CD14-positive monocyte (primary cell): ENCODE measurements at regions not wholly inside any gene's neighbourhood (a gene's known extent, or its start where the extent isn't known, plus 50 kb on each side); places are given as distances from the start of the nearest gene placed in this dataset.
A peak's percentile ranks its signal among the peaks of the same experiment; 100 is the strongest.

Experiments used
- DNase-seq, 3 donors: peaks; one replicate each; pipeline ENCODE4 v3.0.0-alpha.2; 2011 to 2022
- H2AFZ ChIP-seq: 2 replicates; pipeline ENCODE4 v1.6.0; 2012; ENCODE audit warnings: mild to moderate bottlenecking, low read depth, low read length, inconsistent platforms; ENCODE audit not compliant: insufficient read depth, poor library complexity, severe bottlenecking
- H3K27ac ChIP-seq, 2 donors: 1 replicate in 1 of 2; 2 replicates in 1 of 2; pipeline ENCODE4 v1.5.1; 2012 to 2013; ENCODE audit warnings: low read length in 2 of 2, control low read depth in 1 of 2, inconsistent platforms in 1 of 2, low read depth in 1 of 2, mild to moderate bottlenecking in 1 of 2
- H3K27me3 ChIP-seq, 2 donors: one replicate each; pipeline versions ENCODE4 v1.6.0 to v1.6.1; 2011 to 2013; ENCODE audit warnings: low read length in 2 of 2; ENCODE audit not compliant: control insufficient read depth in 2 of 2, insufficient read depth in 2 of 2
- H3K36me3 ChIP-seq, 2 donors: replicated peaks in 1 of 2; 1 replicate in 1 of 2; 2 replicates in 1 of 2; pipeline versions ENCODE4 v1.5.1 to v1.6.1; 2012 to 2013; ENCODE audit warnings: low read length in 2 of 2, control low read depth in 1 of 2, inconsistent platforms in 1 of 2, mild to moderate bottlenecking in 1 of 2; ENCODE audit not compliant: insufficient read depth in 2 of 2, control insufficient read depth in 1 of 2
- H3K4me1 ChIP-seq, 2 donors: 1 replicate in 1 of 2; 2 replicates in 1 of 2; pipeline versions ENCODE4 v1.5.1 to v1.6.1; 2012 to 2013; ENCODE audit warnings: low read length in 2 of 2, control low read depth in 1 of 2, inconsistent platforms in 1 of 2, mild to moderate bottlenecking in 1 of 2, moderate library complexity in 1 of 2; ENCODE audit not compliant: insufficient read depth in 2 of 2, control insufficient read depth in 1 of 2
- H3K4me2 ChIP-seq: replicated peaks from 2 replicates; pipeline ENCODE3; 2012; ENCODE audit warnings: low read length, moderate library complexity, mild to moderate bottlenecking; ENCODE audit not compliant: poor library complexity, severe bottlenecking; ENCODE audit errors: extremely low read depth
- H3K4me3 ChIP-seq, 3 experiments: fragments of 200-600 bp in 1 of 3; sonication (generic) in 1 of 3; replicated peaks in 1 of 3; 1 replicate in 2 of 3; 2 replicates in 1 of 3; pipeline ENCODE4 v1.5.1; 2011 to 2013; ENCODE audit warnings: low read length in 3 of 3, mild to moderate bottlenecking in 3 of 3, control low read depth in 2 of 3, low read depth in 2 of 3, inconsistent platforms in 1 of 3, moderate library complexity in 1 of 3
- H3K79me2 ChIP-seq: 2 replicates; pipeline ENCODE4 v1.6.0; 2012; ENCODE audit warnings: mild to moderate bottlenecking, control low read depth, inconsistent platforms, low read length, moderate library complexity; ENCODE audit not compliant: insufficient read depth
- H3K9ac ChIP-seq: 2 replicates; pipeline ENCODE4 v1.6.0; 2017; ENCODE audit warnings: low read length, mild to moderate bottlenecking; ENCODE audit not compliant: insufficient read depth, poor library complexity, severe bottlenecking
- H3K9me3 ChIP-seq, 2 donors: replicated peaks in 1 of 2; 1 replicate in 1 of 2; 2 replicates in 1 of 2; pipeline versions ENCODE4 v1.5.1 to v1.6.1; 2012 to 2013; ENCODE audit warnings: low read length in 2 of 2, control low read depth in 1 of 2; ENCODE audit not compliant: control insufficient read depth in 1 of 2, insufficient read depth in 1 of 2
- H4K20me1 ChIP-seq: 2 replicates; pipeline ENCODE4 v1.6.0; 2012; ENCODE audit warnings: mild to moderate bottlenecking, low read length, control low read depth, moderate library complexity; ENCODE audit not compliant: insufficient read depth
- H3K27ac Mint-ChIP-seq, 7 donors: one replicate each; pipeline ENCODE4 v1.8.0; 2020; ENCODE audit warnings: mild to moderate bottlenecking in 7 of 7, mixed read lengths in 7 of 7, moderate library complexity in 6 of 7, inconsistent platforms in 2 of 7
- H3K27me3 Mint-ChIP-seq, 3 donors: one replicate each; pipeline ENCODE4 v1.8.0; 2021 to 2022; ENCODE audit warnings: low read depth in 3 of 3, mild to moderate bottlenecking in 3 of 3, mixed read lengths in 3 of 3, moderate library complexity in 3 of 3, inconsistent platforms in 1 of 3
- H3K36me3 Mint-ChIP-seq, 2 donors: one replicate each; pipeline ENCODE4 v1.8.0; 2020; ENCODE audit warnings: mixed read lengths in 2 of 2, inconsistent platforms in 1 of 2, mild to moderate bottlenecking in 1 of 2
- H3K4me1 Mint-ChIP-seq: one replicate; pipeline ENCODE4 v1.8.0; 2020; ENCODE audit warnings: mild to moderate bottlenecking, mixed read lengths
- H3K4me3 Mint-ChIP-seq, 2 donors: one replicate each; pipeline ENCODE4 v1.8.0; 2020; ENCODE audit warnings: mild to moderate bottlenecking in 2 of 2, mixed read lengths in 2 of 2, moderate library complexity in 1 of 2
- H3K9me3 Mint-ChIP-seq, 7 donors: one replicate each; pipeline ENCODE4 v1.8.0; 2020 to 2022; ENCODE audit warnings: mixed read lengths in 7 of 7, mild to moderate bottlenecking in 6 of 7, moderate library complexity in 6 of 7, inconsistent platforms in 2 of 7
- CTCF ChIP-seq: fragments of 200-600 bp; IDR thresholded peaks from one replicate; pipeline ENCODE4 v1.8.0; 2022; ENCODE audit warnings: antibody characterized with exemption, mild to moderate bottlenecking
- WGBS: methylation state at CpG from one replicate; pipeline ENCODE4 v1.1.5; 2013; ENCODE audit warnings: missing lambda C conversion rate; ENCODE audit not compliant: insufficient coverage; 5-methylcytosine and 5-hydroxymethylcytosine counted together
- intact Hi-C, 2 donors: fragments of 100-400 bp; cut with micrococcal nuclease; formaldehyde crosslinking; loops; one replicate each; pipeline versions ENCODE4 v1.15.0 to v1.15.1; 2023

- TF ChIP-seq CTCF = peak; percentile 80
- Mint-ChIP-seq H3K4me3 (peak overlapping the region in 1 of 2 donors; percentile 50), H3K9me3 (peaks cover 0 to under 1% (median 0%) of the 10 kb centered on the region in 7 donors), H3K4me1 (peaks cover 5% of the 10 kb centered on the region), H3K27me3 (peaks cover 1 to 5% (median 4%) of the 10 kb centered on the region in 3 donors), H3K27ac (no peak overlapping the region), H3K36me3 (no peaks in the 10 kb centered on the region)
- Histone ChIP-seq H3K4me1 (no peaks in the 10 kb centered on the region), H3K27ac (no peak overlapping the region), H3K4me3 (no peak overlapping the region), H3K79me2 (no peaks in the 10 kb centered on the region), H2AFZ (no peak overlapping the region), H3K9ac (no peak overlapping the region), H3K4me2 (no peak overlapping the region), H4K20me1 (no peaks in the 10 kb centered on the region), H3K36me3 (no peaks in the 10 kb centered on the region), H3K9me3 (no peaks in the 10 kb centered on the region), H3K27me3 (no peaks in the 10 kb centered on the region)
- peak in 1 of 3 donors; percentile 13 for DNase-seq
- intact Hi-C loops = loop anchor here in 1 of 2 donors (10.0 kb wide), 1 partner anchor 1185 kb away; no protein-coding TSS in a partner anchor
- WGBS = 0% methylated on average over 1 of the region's 4 CpGs
These were observed 63.8 kb upstream of the TAPT1 start for GRCh38 chr4:16289897-16290554.

- H3K27me3 ChIP-seq = no peaks in the 10 kb centered on the region
- Mint-ChIP-seq H3K4me1 (no peaks in the 10 kb centered on the region), H3K27ac (no peak overlapping the region), H3K36me3 (no peaks in the 10 kb centered on the region), H3K27me3 (peaks cover 1 to 4% (median 2%) of the 10 kb centered on the region in 3 donors), H3K9me3 (peaks cover 9 to 20% (median 17%) of the 10 kb centered on the region in 7 donors), H3K4me3 (no peak overlapping the region)
- intact Hi-C loops = no loop called here
- H3K4me3 ChIP-seq = no peak overlapping the region
- no peak for TF ChIP-seq CTCF
- no peak overlapping the region for H3K27ac ChIP-seq
- no peak overlapping the region for H2AFZ ChIP-seq
- no peaks in the 10 kb centered on the region for H3K36me3 ChIP-seq
- H3K4me2 ChIP-seq = no peak overlapping the region
- no peaks in the 10 kb centered on the region for H3K4me1 ChIP-seq
- no peak for DNase-seq
- H3K9me3 ChIP-seq = peaks cover 0 to 9% of the 10 kb centered on the region in 2 donors
- WGBS = 100% methylated on average over 1 of the region's 3 CpGs
- H3K79me2 ChIP-seq = no peaks in the 10 kb centered on the region
- H4K20me1 ChIP-seq = no peaks in the 10 kb centered on the region
- H3K9ac ChIP-seq = no peak overlapping the region
These were observed 57.8 kb upstream of the TAPT1 start for GRCh38 chr4:16284050-16284449.
